ENCODE measurements at regions not wholly inside any gene's neighbourhood (a gene's known extent, or its start where the extent isn't known, plus 50 kb on each side); places are given as distances from the start of the nearest gene placed in this dataset.

DNA sequence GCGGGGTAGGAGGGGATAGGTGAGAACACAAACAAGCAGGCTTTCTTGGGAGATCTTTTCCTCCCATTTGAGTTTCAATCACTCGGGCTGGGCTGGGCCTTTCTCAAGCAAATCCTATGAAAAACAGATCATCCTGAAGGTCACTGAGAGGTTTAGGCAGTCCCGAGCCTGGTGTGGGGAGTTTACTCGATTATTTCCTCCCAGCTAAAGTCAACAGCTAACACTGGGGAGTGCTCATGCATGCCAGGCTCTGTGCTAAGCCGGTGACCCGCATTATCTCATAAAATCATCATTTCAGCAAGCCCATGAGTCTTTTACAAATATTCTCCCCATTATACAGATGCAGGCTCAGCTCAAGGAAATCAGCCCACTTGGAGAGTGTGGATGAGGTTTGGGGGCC lies 85.0 kb upstream of the PAX2 start:
- Histone ChIP-seq H3K4me3 (ENCODE audit: control extremely low read depth in 1 of 5, extremely low read depth in 1 of 5, insufficient read depth in 1 of 5, low read depth in 2 of 5, low read length in 4 of 5) (no peak overlapping the region), H3K9me3 (ENCODE audit: control extremely low read depth in 1 of 3, control insufficient read depth in 2 of 3, insufficient read depth in 1 of 3, low read length in 2 of 3) (peaks cover 0 to 31% (median 0%) of the 10 kb centered on the region in 3 donors), H3K27ac (ENCODE audit: low read length in 2 of 2) (no peak overlapping the region), H2AFZ (ENCODE audit: insufficient read depth, low read depth, low read length, poor library complexity, severe bottlenecking) (no peak overlapping the region), H3K79me2 (ENCODE audit: control insufficient read depth, insufficient read depth, low read length) (no peaks in the 10 kb centered on the region), H4K20me1 (ENCODE audit: control insufficient read depth, insufficient read depth, low read length, poor library complexity, severe bottlenecking) (no peaks in the 10 kb centered on the region), H3K36me3 (replicated peaks in 1 of 2; ENCODE audit: control extremely low read depth in 1 of 2, control insufficient read depth in 1 of 2, extremely low read depth in 1 of 2, insufficient read depth in 2 of 2, low read length in 1 of 2) (no peaks in the 10 kb centered on the region), H3K4me1 (ENCODE audit: control insufficient read depth in 2 of 2, insufficient read depth in 2 of 2, low read length in 2 of 2) (peaks cover 8 to 9% of the 10 kb centered on the region in 2 donors), H3K4me2 (replicated peaks; ENCODE audit: low read depth, low read length, poor library complexity, severe bottlenecking) (no peak overlapping the region), H3K27me3 (replicated peaks in 1 of 4; ENCODE audit: control extremely low read depth in 1 of 4, control insufficient read depth in 3 of 4, insufficient read depth in 4 of 4, low read length in 3 of 4) (peaks cover 0 to 68% (median 34%) of the 10 kb centered on the region in 4 experiments), H3K9ac (ENCODE audit: low read length) (no peak overlapping the region)
- ATAC-seq (ENCODE audit: low read depth) = no peak
- TF ChIP-seq, protein P1, sequence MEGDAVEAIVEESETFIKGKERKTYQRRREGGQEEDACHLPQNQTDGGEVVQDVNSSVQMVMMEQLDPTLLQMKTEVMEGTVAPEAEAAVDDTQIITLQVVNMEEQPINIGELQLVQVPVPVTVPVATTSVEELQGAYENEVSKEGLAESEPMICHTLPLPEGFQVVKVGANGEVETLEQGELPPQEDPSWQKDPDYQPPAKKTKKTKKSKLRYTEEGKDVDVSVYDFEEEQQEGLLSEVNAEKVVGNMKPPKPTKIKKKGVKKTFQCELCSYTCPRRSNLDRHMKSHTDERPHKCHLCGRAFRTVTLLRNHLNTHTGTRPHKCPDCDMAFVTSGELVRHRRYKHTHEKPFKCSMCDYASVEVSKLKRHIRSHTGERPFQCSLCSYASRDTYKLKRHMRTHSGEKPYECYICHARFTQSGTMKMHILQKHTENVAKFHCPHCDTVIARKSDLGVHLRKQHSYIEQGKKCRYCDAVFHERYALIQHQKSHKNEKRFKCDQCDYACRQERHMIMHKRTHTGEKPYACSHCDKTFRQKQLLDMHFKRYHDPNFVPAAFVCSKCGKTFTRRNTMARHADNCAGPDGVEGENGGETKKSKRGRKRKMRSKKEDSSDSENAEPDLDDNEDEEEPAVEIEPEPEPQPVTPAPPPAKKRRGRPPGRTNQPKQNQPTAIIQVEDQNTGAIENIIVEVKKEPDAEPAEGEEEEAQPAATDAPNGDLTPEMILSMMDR (IDR thresholded peaks at IDR 0.05) = no peak
- no peak for TF ChIP-seq EZH2 (IDR thresholded peaks at IDR 0.05; ENCODE audit: borderline replicate concordance, insufficient read depth, low read depth, low read length, poor library complexity, severe bottlenecking)
- no peak overlapping the region for H3K4me3 Mint-ChIP-seq
- intact Hi-C loops (cut with micrococcal nuclease) = no loop called here
- DNase-seq = no peak
- ChIA-PET POLR2A (no interaction called here), CTCF (no interaction called here)
- peaks cover 81% of the 10 kb centered on the region for H3K27me3 Mint-ChIP-seq
- no peak overlapping the region for H3K27ac Mint-ChIP-seq
- WGBS (ENCODE audit: insufficient coverage) = 0% methylated on average over 1 of the region's 6 CpGs
- H3K4me1 Mint-ChIP-seq = peaks cover 9% of the 10 kb centered on the region
- H3K9me3 Mint-ChIP-seq (ENCODE audit: insufficient read depth) = no peaks in the 10 kb centered on the region

DNA sequence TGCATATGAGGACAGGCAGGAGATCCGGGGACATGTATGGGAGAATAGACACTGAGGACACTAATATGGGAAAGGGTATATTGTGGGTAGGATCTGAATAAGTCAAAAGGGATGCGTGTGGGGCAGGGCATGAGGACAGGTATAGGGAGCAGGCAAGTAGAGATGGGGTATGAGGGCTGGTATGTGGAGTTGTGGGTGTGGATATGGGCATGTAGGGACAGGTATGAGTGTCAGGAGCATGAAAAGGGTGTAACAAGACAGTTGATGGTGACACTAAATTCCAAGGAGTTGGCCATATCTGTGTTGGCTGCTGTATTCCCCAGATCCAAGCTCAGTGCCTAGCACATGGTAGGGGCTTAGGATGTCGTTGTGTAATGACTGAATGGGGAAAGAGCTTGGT lies 84.4 kb upstream of the PAX2 start:
- no peaks in the 10 kb centered on the region for H3K9me3 Mint-ChIP-seq (ENCODE audit: insufficient read depth)
- WGBS (ENCODE audit: insufficient coverage) = 64% methylated on average over 2 of the region's 3 CpGs
- Histone ChIP-seq H3K4me2 (replicated peaks; ENCODE audit: low read depth, low read length, poor library complexity, severe bottlenecking) (no peak overlapping the region), H3K27me3 (replicated peaks in 1 of 4; ENCODE audit: control extremely low read depth in 1 of 4, control insufficient read depth in 3 of 4, insufficient read depth in 4 of 4, low read length in 3 of 4) (peaks cover 0 to 62% (median 30%) of the 10 kb centered on the region in 4 experiments), H3K9me3 (ENCODE audit: control extremely low read depth in 1 of 3, control insufficient read depth in 2 of 3, insufficient read depth in 1 of 3, low read length in 2 of 3) (peaks cover 0 to 25% (median 0%) of the 10 kb centered on the region in 3 donors), H3K27ac (ENCODE audit: low read length in 2 of 2) (no peak overlapping the region), H2AFZ (ENCODE audit: insufficient read depth, low read depth, low read length, poor library complexity, severe bottlenecking) (no peak overlapping the region), H4K20me1 (ENCODE audit: control insufficient read depth, insufficient read depth, low read length, poor library complexity, severe bottlenecking) (no peaks in the 10 kb centered on the region), H3K4me1 (ENCODE audit: control insufficient read depth in 2 of 2, insufficient read depth in 2 of 2, low read length in 2 of 2) (peaks cover 2 to 3% of the 10 kb centered on the region in 2 donors), H3K4me3 (ENCODE audit: control extremely low read depth in 1 of 5, extremely low read depth in 1 of 5, insufficient read depth in 1 of 5, low read depth in 2 of 5, low read length in 4 of 5) (no peak overlapping the region), H3K9ac (ENCODE audit: low read length) (no peak overlapping the region), H3K36me3 (replicated peaks in 1 of 2; ENCODE audit: control extremely low read depth in 1 of 2, control insufficient read depth in 1 of 2, extremely low read depth in 1 of 2, insufficient read depth in 2 of 2, low read length in 1 of 2) (no peaks in the 10 kb centered on the region), H3K79me2 (ENCODE audit: control insufficient read depth, insufficient read depth, low read length) (no peaks in the 10 kb centered on the region)
- ATAC-seq (ENCODE audit: low read depth) (no peak), DNase-seq (no peak)
- TF ChIP-seq, protein P1 (IDR thresholded peaks at IDR 0.05) = no peak
- H3K4me3 Mint-ChIP-seq = no peak overlapping the region
- peaks cover 78% of the 10 kb centered on the region for H3K27me3 Mint-ChIP-seq
- H3K4me1 Mint-ChIP-seq = peaks cover 3% of the 10 kb centered on the region
- no peak overlapping the region for H3K27ac Mint-ChIP-seq
- ChIA-PET POLR2A (no interaction called here), CTCF (no interaction called here)
- intact Hi-C loops (cut with micrococcal nuclease) = no loop called here
